HG02981 (cell line): ENCODE measurements at regions not wholly inside any gene's neighbourhood (a gene's known extent, or its start where the extent isn't known, plus 50 kb on each side); places are given as distances from the start of the nearest gene placed in this dataset.
"Not testable (repeated sequence)": the region's sequence is repeated elsewhere in the genome, so short reads cannot be mapped to it uniquely, and the experiment has no call there.

Experiments used
- ATAC-seq: cut with Tn5 transposase; IDR thresholded peaks from one replicate; pipeline ENCODE4 v1.9.1; 2021; ENCODE audit warnings: mild to moderate bottlenecking, moderate library complexity; ENCODE audit not compliant: unreplicated experiment

- not testable (repeated sequence) for ATAC-seq
These were observed 52.3 kb downstream of the SEPTIN7 start for GRCh38 chr7:35853194-35853593.

- ATAC-seq: no peak
These were observed 53.5 kb downstream of the SEPTIN7 start for GRCh38 chr7:35854311-35854710.

DNA sequence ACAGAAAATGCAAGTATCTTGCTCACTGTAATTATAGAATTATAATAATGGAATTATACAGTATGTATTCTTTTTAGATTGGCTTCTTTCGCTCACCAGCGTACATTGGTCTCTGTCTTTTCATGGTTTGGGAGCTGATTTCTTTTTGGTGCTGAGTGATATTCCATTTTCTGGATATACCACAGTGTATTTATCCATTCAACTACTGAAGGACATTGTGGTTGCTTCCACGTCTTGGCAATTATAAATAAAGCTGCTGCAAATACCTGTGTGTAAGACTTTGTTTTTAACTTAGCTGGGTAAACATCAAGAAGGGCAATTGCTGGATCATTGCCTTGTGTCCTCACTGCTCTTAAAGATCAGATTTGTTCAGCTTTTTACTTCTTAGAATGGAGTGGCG, 55.3 kb downstream of the SEPTIN7 start:
- no peak for ATAC-seq

DNA sequence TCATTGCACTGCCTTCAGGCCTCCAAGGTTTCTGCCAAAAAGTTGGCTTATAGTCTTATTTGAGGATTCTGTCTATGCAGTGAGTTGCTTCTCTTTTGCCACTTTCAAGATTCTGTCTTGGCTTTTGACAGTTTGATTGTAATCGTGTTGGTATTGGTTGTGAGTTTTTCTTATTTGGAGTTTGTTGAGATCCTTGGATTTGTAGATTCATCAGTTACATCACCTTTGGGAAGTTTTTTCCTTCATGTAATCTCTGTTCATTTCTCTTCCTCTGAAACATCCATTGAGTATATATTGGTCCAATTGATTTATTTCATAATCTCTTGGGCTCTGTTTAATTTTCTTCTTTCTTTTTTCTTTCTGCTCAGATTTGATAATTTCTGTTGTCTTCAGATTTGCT, 59.8 kb downstream of the SEPTIN7 start:
- no peak for ATAC-seq

- ATAC-seq: no peak
These were observed 64.4 kb downstream of the SEPTIN7 start for GRCh38 chr7:35865287-35865686.

GRCh38 chr7:35866186-35866585, 65.3 kb downstream of the SEPTIN7 start:
- ATAC-seq: no peak

- not testable (repeated sequence) for ATAC-seq
These were observed 68.3 kb downstream of the SEPTIN7 start for GRCh38 chr7:35869117-35869516.

DNA sequence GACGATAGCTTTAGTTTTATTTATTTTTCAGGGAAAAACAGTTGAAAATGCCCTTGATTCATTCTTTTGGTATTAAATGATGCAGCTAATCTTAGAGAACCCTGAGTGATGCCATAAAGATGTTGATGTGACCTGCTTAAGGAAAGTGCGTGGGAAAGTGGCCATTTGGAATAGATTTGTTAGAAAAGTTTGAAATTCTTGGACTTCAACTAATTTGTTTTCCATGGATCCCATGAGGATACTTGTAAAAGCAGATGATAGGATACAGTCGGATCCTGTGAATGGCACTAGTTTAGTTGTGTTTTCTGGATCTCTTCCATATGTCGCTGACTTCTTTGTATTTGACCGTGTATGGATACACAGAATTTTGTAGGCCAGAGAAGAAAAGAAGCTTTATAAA, 69.0 kb downstream of the SEPTIN7 start:
- ATAC-seq: no peak

- no peak for ATAC-seq
These were observed 71.0 kb downstream of the SEPTIN7 start for GRCh38 chr7:35871856-35872255.

- ATAC-seq: no peak
These were observed 74.0 kb downstream of the SEPTIN7 start for GRCh38 chr7:35874886-35875285.

GRCh38 chr7:35875292-35875691, 74.4 kb downstream of the SEPTIN7 start:
- no peak for ATAC-seq

- no peak for ATAC-seq
These were observed 77.5 kb downstream of the SEPTIN7 start for GRCh38 chr7:35878351-35878750.

GRCh38 chr7:35887430-35887829, 86.6 kb downstream of the SEPTIN7 start:
- not testable (repeated sequence) for ATAC-seq

GRCh38 chr7:35889001-35889400, 88.1 kb downstream of the SEPTIN7 start:
- ATAC-seq: no peak

DNA sequence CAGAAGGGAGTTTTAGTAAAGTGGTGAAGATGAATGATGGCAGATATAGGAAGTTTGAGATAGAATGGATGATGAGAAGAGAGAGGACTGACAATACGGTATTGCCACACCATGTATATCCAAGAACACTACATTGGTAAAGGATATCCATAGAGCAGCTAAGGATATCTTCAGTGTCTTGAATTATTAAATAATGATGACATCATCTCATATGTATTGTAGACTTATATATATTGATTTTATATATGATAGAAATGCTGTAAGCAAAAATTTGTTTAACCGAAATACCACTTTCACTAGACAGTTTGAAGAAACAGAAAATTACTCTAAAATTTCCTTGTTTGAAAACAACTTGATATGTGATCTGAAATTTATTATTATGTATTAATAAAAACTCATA, 89.0 kb downstream of the SEPTIN7 start:
- ATAC-seq: no peak

DNA sequence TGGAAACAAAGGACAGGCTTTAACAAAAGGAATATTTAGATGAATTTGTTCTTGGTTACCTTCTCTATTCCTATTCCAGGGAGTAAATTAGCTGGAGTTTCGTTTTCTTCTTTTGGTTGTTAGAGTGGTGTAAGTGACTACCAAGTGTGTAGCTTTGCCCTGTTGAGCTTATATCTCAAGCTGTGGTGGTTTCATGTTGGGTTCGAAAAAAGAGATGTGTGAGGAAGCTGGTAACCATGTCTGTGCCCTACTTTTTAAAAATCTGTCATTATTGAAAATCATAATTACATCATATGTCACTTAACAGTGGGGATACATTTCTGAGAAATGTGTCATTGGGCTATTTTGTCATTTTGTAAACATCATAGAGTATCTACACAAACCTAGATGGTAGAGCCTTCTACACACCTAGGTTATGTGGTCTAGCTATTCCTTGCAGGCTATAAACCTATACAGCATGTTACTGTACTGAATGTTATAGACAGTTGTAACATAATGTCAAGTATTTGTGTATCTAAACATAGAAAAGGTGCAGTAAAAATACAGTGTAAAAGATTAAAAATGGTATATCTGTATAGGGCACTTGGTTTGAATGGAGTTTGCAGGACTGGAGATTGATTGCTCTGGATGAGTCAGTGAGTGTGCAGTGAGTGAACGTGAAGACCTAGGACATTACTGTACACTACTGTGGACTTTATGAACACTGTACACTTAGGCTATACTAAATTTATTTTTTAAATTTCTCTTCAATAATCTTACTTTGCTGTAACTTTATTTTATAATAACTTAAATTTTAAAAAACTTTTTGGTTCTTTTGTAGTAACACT, 90.4 kb downstream of the SEPTIN7 start:
- ATAC-seq: no peak

GRCh38 chr7:35893649-35894048, 92.8 kb downstream of the SEPTIN7 start:
- no peak for ATAC-seq

- no peak for ATAC-seq
These were observed 93.9 kb downstream of the SEPTIN7 start for GRCh38 chr7:35894721-35895120.

- no peak for ATAC-seq
These were observed 99.8 kb downstream of the SEPTIN7 start for GRCh38 chr7:35900651-35901050.

GRCh38 chr7:35905555-35905954, 104.7 kb downstream of the SEPTIN7 start:
- no peak for ATAC-seq

DNA sequence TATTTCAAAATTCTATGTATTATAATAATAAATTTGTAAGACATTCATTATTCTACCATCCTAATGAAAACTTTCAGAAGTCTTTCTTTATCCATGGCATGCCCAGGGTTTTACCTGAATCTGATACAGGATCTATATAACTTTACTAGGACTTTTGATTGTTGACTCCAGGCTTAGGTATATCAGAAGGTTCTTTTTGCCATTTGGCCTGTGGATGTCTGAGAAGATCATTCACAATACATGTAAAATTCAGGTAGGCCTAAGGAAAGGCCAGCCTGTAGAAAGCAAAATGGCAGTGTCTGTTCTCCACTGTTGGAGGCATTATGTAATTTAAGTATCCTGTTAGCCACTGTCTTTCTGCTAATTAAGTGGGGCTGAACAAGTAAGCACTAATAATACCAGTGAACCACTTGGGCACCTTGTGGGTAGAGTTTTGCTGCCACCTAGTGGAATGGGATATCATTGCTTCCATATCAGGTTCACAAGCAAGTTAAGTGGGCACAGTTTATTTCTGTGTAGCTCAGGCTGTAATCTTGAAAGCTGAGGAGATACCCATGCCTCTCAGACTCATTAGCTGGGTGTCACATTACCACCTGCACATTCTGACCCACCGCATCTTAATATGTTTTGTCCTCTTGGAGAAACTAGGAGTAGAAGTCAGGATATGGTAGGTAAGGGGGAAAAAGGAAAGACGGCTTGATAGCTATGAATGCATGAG, 105.5 kb downstream of the SEPTIN7 start:
- ATAC-seq: peak; percentile 78
